GM23338 (cell line): ENCODE measurements at regions not wholly inside any gene's neighbourhood (a gene's known extent, or its start where the extent isn't known, plus 50 kb on each side); places are given as distances from the start of the nearest gene placed in this dataset.

Experiments used
- ATAC-seq: fragments of 200-7000 bp; cut with Tn5 transposase; 3 replicates; pipeline ENCODE4 v1.9.1; 2020
- DNase-seq: peaks from one replicate; pipeline ENCODE4 v3.0.0-alpha.2; 2015; ENCODE audit warnings: low spot score
- H2AFZ ChIP-seq: fragments of 200-600 bp; sonication (generic); 2 replicates; pipeline ENCODE4 v1.8.0; 2016; ENCODE audit warnings: antibody characterized with exemption, mild to moderate bottlenecking, moderate library complexity
- H3F3A ChIP-seq: fragments of 200-600 bp; sonication (generic); replicated peaks from 2 replicates; pipeline ENCODE4 v1.8.0; 2017; ENCODE audit warnings: antibody characterized with exemption, mixed run types, low read depth
- H3K27ac ChIP-seq: fragments of 200-600 bp; sonication (generic); 2 replicates; pipeline ENCODE4 v1.6.1; 2016; ENCODE audit warnings: low read depth
- H3K27me3 ChIP-seq: fragments of 200-600 bp; sonication (generic); 2 replicates; pipeline ENCODE4 v1.8.0; 2016; ENCODE audit warnings: mild to moderate bottlenecking, mixed run types, moderate library complexity; ENCODE audit not compliant: insufficient read depth
- H3K36me3 ChIP-seq: fragments of 200-600 bp; sonication (generic); 2 replicates; pipeline ENCODE4 v1.8.0; 2016; ENCODE audit warnings: mild to moderate bottlenecking; ENCODE audit not compliant: insufficient read depth
- H3K4me1 ChIP-seq: fragments of 200-600 bp; sonication (generic); 2 replicates; pipeline ENCODE4 v1.8.0; 2016; ENCODE audit warnings: mild to moderate bottlenecking, moderate library complexity; ENCODE audit not compliant: insufficient read depth
- H3K4me2 ChIP-seq: fragments of 200-600 bp; sonication (generic); 2 replicates; pipeline ENCODE4 v1.7.1; 2017; ENCODE audit warnings: mixed run types
- H3K4me3 ChIP-seq: fragments of 200-600 bp; sonication (generic); 2 replicates; pipeline ENCODE4 v1.6.1; 2016; ENCODE audit warnings: mixed run types
- H3K79me2 ChIP-seq: fragments of 200-600 bp; sonication (generic); replicated peaks from 2 replicates; pipeline ENCODE4 v1.8.0; 2017; ENCODE audit warnings: mild to moderate bottlenecking; ENCODE audit not compliant: insufficient read depth
- H3K9me2 ChIP-seq: fragments of 200-600 bp; sonication (generic); 2 replicates; pipeline ENCODE4 v1.8.0; 2017; ENCODE audit not compliant: insufficient read depth
- H4K20me1 ChIP-seq: fragments of 200-600 bp; sonication (generic); replicated peaks from 2 replicates; pipeline ENCODE4 v1.8.0; 2017; ENCODE audit warnings: mild to moderate bottlenecking; ENCODE audit not compliant: insufficient read depth
- H3K27ac Mint-ChIP-seq: 2 replicates; pipeline ENCODE4 v1.8.0; 2020; ENCODE audit warnings: inconsistent platforms, mild to moderate bottlenecking, moderate library complexity, mixed read lengths
- H3K27me3 Mint-ChIP-seq: 3 replicates; pipeline ENCODE4 v1.8.0; 2022; ENCODE audit warnings: low read depth, mild to moderate bottlenecking, moderate library complexity, mixed read lengths, inconsistent platforms; ENCODE audit not compliant: insufficient read depth, poor library complexity
- H3K36me3 Mint-ChIP-seq: 3 replicates; pipeline ENCODE4 v1.8.0; 2021; ENCODE audit warnings: low read depth, mild to moderate bottlenecking, inconsistent platforms, moderate library complexity, mixed read lengths
- H3K4me1 Mint-ChIP-seq: 3 replicates; pipeline ENCODE4 v1.8.0; 2020; ENCODE audit warnings: mild to moderate bottlenecking, inconsistent platforms, mixed read lengths
- H3K4me3 Mint-ChIP-seq: 3 replicates; pipeline ENCODE4 v1.8.0; 2021; ENCODE audit warnings: moderate library complexity, mild to moderate bottlenecking, inconsistent platforms, mixed read lengths
- H3K9me3 Mint-ChIP-seq: 3 replicates; pipeline ENCODE4 v1.8.0; 2020; ENCODE audit warnings: moderate library complexity, mild to moderate bottlenecking, inconsistent platforms, mixed read lengths
- POLR2AphosphoS5 ChIP-seq: IDR thresholded peaks from 2 replicates; pipeline ENCODE4 v1.6.1; 2016; ENCODE audit warnings: antibody characterized with exemption, low read depth
- TF ChIP-seq, protein P1 (sequence below): fragments of 250-450 bp; sonication (Bioruptor Pico); IDR thresholded peaks from 2 replicates; pipeline ENCODE4 v1.5.0; 2020; ENCODE audit warnings: mild to moderate bottlenecking, moderate library complexity
- TF ChIP-seq, protein P2 (sequence below), 2 experiments: fragments of 200-600 bp in 1 of 2; sonication (generic) in 1 of 2; conservative IDR thresholded peaks; 2 replicates each; pipeline versions ENCODE4 v1.5.1 to v1.6.1; 2016 to 2017; ENCODE audit warnings: antibody characterized with exemption in 2 of 2, low read depth in 2 of 2, mild to moderate bottlenecking in 2 of 2, moderate library complexity in 1 of 2

DNA sequence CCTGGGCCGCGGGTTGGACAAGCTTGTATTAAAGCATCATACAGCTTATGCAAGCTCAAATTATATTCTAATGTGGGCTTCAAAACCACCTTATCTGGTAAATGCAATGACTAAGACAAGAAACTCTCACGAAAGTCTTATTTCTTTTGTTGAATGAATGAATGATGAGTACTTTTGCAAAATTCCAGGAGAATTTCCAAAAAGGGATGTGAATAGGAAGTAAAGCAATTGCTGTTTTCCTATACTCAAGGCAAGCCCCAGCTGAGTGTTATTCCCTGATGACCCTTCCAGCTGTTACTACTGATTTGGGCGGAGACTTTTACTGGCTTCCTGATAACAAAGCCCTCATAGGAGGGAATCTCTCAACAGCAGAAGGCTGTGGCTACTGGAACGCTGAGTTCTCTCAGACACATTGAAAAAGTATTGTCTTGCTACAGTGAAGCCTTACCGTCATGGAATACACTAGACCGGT, 162.8 kb downstream of the SREK1 start (continued):
- TF ChIP-seq, protein P1, sequence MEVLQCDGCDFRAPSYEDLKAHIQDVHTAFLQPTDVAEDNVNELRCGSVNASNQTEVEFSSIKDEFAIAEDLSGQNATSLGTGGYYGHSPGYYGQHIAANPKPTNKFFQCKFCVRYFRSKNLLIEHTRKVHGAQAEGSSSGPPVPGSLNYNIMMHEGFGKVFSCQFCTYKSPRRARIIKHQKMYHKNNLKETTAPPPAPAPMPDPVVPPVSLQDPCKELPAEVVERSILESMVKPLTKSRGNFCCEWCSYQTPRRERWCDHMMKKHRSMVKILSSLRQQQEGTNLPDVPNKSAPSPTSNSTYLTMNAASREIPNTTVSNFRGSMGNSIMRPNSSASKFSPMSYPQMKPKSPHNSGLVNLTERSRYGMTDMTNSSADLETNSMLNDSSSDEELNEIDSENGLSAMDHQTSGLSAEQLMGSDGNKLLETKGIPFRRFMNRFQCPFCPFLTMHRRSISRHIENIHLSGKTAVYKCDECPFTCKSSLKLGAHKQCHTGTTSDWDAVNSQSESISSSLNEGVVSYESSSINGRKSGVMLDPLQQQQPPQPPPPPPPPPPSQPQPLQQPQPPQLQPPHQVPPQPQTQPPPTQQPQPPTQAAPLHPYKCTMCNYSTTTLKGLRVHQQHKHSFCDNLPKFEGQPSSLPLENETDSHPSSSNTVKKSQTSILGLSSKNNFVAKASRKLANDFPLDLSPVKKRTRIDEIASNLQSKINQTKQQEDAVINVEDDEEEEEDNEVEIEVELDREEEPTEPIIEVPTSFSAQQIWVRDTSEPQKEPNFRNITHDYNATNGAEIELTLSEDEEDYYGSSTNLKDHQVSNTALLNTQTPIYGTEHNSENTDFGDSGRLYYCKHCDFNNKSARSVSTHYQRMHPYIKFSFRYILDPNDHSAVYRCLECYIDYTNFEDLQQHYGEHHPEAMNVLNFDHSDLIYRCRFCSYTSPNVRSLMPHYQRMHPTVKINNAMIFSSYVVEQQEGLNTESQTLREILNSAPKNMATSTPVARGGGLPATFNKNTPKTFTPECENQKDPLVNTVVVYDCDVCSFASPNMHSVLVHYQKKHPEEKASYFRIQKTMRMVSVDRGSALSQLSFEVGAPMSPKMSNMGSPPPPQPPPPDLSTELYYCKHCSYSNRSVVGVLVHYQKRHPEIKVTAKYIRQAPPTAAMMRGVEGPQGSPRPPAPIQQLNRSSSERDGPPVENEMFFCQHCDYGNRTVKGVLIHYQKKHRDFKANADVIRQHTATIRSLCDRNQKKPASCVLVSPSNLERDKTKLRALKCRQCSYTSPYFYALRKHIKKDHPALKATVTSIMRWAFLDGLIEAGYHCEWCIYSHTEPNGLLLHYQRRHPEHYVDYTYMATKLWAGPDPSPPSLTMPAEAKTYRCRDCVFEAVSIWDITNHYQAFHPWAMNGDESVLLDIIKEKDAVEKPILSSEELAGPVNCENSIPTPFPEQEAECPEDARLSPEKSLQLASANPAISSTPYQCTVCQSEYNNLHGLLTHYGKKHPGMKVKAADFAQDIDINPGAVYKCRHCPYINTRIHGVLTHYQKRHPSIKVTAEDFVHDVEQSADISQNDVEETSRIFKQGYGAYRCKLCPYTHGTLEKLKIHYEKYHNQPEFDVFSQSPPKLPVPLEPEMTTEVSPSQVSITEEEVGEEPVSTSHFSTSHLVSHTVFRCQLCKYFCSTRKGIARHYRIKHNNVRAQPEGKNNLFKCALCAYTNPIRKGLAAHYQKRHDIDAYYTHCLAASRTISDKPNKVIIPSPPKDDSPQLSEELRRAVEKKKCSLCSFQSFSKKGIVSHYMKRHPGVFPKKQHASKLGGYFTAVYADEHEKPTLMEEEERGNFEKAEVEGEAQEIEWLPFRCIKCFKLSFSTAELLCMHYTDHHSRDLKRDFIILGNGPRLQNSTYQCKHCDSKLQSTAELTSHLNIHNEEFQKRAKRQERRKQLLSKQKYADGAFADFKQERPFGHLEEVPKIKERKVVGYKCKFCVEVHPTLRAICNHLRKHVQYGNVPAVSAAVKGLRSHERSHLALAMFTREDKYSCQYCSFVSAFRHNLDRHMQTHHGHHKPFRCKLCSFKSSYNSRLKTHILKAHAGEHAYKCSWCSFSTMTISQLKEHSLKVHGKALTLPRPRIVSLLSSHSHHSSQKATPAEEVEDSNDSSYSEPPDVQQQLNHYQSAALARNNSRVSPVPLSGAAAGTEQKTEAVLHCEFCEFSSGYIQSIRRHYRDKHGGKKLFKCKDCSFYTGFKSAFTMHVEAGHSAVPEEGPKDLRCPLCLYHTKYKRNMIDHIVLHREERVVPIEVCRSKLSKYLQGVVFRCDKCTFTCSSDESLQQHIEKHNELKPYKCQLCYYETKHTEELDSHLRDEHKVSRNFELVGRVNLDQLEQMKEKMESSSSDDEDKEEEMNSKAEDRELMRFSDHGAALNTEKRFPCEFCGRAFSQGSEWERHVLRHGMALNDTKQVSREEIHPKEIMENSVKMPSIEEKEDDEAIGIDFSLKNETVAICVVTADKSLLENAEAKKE (CRISPR knock-in tag), result no peak

DNA sequence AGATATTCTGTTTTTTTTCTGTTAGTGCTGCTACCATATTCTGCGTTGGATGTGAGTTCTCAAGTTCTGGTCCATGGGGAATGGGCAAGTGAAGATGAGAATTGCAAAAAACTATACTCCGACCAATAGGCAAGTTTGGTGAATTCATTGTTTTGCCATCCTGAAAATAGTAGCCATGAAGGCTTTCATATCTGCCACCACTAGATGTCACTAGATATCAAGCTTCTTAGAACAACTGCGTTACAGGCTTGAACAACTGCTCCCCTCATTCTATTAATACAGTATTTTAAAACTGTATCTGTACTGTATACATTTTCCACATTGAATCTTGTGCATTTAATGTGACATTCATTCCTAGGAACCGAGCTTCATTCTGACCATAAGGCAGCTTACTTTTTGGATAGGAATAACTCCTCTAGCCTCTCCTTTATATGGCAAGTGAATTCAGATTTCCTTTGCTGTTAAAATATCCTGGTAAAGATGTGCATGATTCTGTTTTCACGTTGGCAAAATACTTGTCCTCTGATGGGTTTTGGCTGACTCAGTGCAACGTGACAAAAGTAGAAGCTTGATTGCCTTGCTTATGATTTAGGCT, 163.6 kb downstream of the SREK1 start:
- peak; percentile 84 for DNase-seq
- no peaks in the 10 kb centered on the region for H3K36me3 Mint-ChIP-seq

More for the DNA sequence above, 163.6 kb downstream of the SREK1 start:
- no peak overlapping the region for H3K4me3 ChIP-seq
- no peaks in the 10 kb centered on the region for H4K20me1 ChIP-seq
- H3F3A ChIP-seq, result no peaks in the 10 kb centered on the region
- H2AFZ ChIP-seq, result no peak overlapping the region
- no peak overlapping the region for H3K27ac ChIP-seq
- Mint-ChIP-seq H3K9me3 (peaks cover 11% of the 10 kb centered on the region; the same call in 2 of the 3 replicates), H3K27me3 (no peaks in the 10 kb centered on the region), H3K27ac (no peak overlapping the region), H3K4me3 (no peak overlapping the region), H3K4me1 (no peaks in the 10 kb centered on the region)
- peak; percentile 79 for ATAC-seq
- H3K4me2 ChIP-seq, result no peak overlapping the region
- H3K27me3 ChIP-seq, result no peaks in the 10 kb centered on the region
- TF ChIP-seq POLR2AphosphoS5, result no peak
- TF ChIP-seq, protein P2, sequence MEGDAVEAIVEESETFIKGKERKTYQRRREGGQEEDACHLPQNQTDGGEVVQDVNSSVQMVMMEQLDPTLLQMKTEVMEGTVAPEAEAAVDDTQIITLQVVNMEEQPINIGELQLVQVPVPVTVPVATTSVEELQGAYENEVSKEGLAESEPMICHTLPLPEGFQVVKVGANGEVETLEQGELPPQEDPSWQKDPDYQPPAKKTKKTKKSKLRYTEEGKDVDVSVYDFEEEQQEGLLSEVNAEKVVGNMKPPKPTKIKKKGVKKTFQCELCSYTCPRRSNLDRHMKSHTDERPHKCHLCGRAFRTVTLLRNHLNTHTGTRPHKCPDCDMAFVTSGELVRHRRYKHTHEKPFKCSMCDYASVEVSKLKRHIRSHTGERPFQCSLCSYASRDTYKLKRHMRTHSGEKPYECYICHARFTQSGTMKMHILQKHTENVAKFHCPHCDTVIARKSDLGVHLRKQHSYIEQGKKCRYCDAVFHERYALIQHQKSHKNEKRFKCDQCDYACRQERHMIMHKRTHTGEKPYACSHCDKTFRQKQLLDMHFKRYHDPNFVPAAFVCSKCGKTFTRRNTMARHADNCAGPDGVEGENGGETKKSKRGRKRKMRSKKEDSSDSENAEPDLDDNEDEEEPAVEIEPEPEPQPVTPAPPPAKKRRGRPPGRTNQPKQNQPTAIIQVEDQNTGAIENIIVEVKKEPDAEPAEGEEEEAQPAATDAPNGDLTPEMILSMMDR (conservative IDR thresholded peaks at IDR 0.05; ENCODE audit: low read depth in 2 of 2), result peak; percentile 86 to 89; a peak in 3 of 4 replicates
- H3K9me2 ChIP-seq, result no peaks in the 10 kb centered on the region; the same call in 1 of the 2 replicates
- H3K36me3 ChIP-seq, result no peaks in the 10 kb centered on the region
- no peaks in the 10 kb centered on the region for H3K4me1 ChIP-seq
- no peaks in the 10 kb centered on the region for H3K79me2 ChIP-seq
